OCI-LY7 (cell line): ENCODE measurements at regions not wholly inside any gene's neighbourhood (a gene's known extent, or its start where the extent isn't known, plus 50 kb on each side); places are given as distances from the start of the nearest gene placed in this dataset.

ENCODE experiments used
- BruUV-seq: library from RNA; stranded (reverse); fragments of 400-500 nt; replicated peaks from 2 replicates; lab custom pipeline; 2021; lab: Mats Ljungman, UMichigan
- CTCF ChIA-PET: fragments of 300-600 bp; sonication (Branson Sonifier 250); formaldehyde crosslinking; loops from one replicate; lab custom pipeline; 2022; ENCODE audit warnings: antibody characterized with exemption; ENCODE audit not compliant: unreplicated experiment; lab: Charles Lee
- POLR2A ChIA-PET: fragments of 300-600 bp; sonication (Branson Sonifier 250); formaldehyde crosslinking; loops from one replicate; lab custom pipeline; 2022; ENCODE audit warnings: antibody characterized with exemption; lab: Charles Lee
- DNase-seq: peaks from one replicate; pipeline ENCODE4 v3.0.0-alpha.2; 2015; ENCODE audit warnings: low spot score
- H2AFZ ChIP-seq: fragments of 200-600 bp; sonication (generic), shearing (Covaris generic); 2 replicates; pipeline ENCODE4 v1.6.1; 2014; ENCODE audit warnings: mild to moderate bottlenecking, antibody characterized with exemption, low read length, moderate library complexity
- H3K27ac ChIP-seq: fragments of 200-600 bp; sonication (generic); 2 replicates; pipeline ENCODE4 v1.5.1; 2014; ENCODE audit warnings: mixed run types, low read depth, mild to moderate bottlenecking, moderate library complexity, low read length, inconsistent platforms; ENCODE audit not compliant: poor library complexity, severe bottlenecking
- H3K36me3 ChIP-seq: fragments of 200-600 bp; sonication (generic); 2 replicates; pipeline ENCODE4 v1.6.1; 2014; ENCODE audit warnings: mild to moderate bottlenecking, antibody characterized with exemption, low read length, moderate library complexity, mixed read lengths; ENCODE audit not compliant: insufficient read depth
- H3K4me1 ChIP-seq: fragments of 200-600 bp; sonication (generic); 2 replicates; pipeline ENCODE4 v1.5.1; 2014; ENCODE audit warnings: mild to moderate bottlenecking, low read length; ENCODE audit not compliant: insufficient read depth, poor library complexity, severe bottlenecking
- H3K4me2 ChIP-seq: fragments of 200-600 bp; sonication (generic); 2 replicates; pipeline ENCODE4 v1.6.1; 2014; ENCODE audit warnings: mild to moderate bottlenecking, low read length
- H3K4me3 ChIP-seq: fragments of 200-600 bp; sonication (generic); 2 replicates; pipeline ENCODE4 v1.5.1; 2014; ENCODE audit warnings: mild to moderate bottlenecking, low read depth, low read length; ENCODE audit not compliant: poor library complexity, severe bottlenecking
- H3K79me2 ChIP-seq: fragments of 200-600 bp; sonication (generic); 2 replicates; pipeline ENCODE4 v1.6.1; 2016; ENCODE audit warnings: low read depth, mild to moderate bottlenecking, low read length, moderate library complexity, mixed read lengths; ENCODE audit not compliant: insufficient read depth
- H3K9me2 ChIP-seq: fragments of 200-600 bp; sonication (generic); 2 replicates; pipeline ENCODE4 v1.6.1; 2016; ENCODE audit warnings: mild to moderate bottlenecking, low read length, mixed read lengths; ENCODE audit not compliant: insufficient read depth
- H3K9me3 ChIP-seq: fragments of 200-600 bp; sonication (generic); 2 replicates; pipeline ENCODE4 v1.6.1; 2014; ENCODE audit warnings: mild to moderate bottlenecking, mixed run types, low read length, mixed read lengths
- H4K20me1 ChIP-seq: fragments of 200-600 bp; sonication (generic); 2 replicates; pipeline ENCODE4 v1.6.1; 2014; ENCODE audit warnings: mild to moderate bottlenecking, antibody characterized with exemption, low read length, moderate library complexity, mixed read lengths; ENCODE audit not compliant: insufficient read depth
- CTCF ChIP-seq: fragments of 200-600 bp; sonication (generic); conservative IDR thresholded peaks from 2 replicates; pipeline ENCODE4 v1.5.1; 2014; ENCODE audit warnings: mild to moderate bottlenecking, antibody characterized with exemption, low read length, moderate library complexity, mixed read lengths
- EZH2phosphoT487 ChIP-seq: fragments of 200-600 bp; sonication (generic); IDR thresholded peaks from 2 replicates; pipeline ENCODE4 v1.6.1; 2018; ENCODE audit warnings: low read depth, borderline replicate concordance, mild to moderate bottlenecking, mixed run types, antibody characterized with exemption, low read length, moderate library complexity, mixed read lengths
- intact Hi-C: fragments of 100-400 bp; cut with micrococcal nuclease; formaldehyde crosslinking; loops from one replicate; pipeline ENCODE4 v1.10.0; 2022; ENCODE audit not compliant: unreplicated experiment

GRCh38 chr3:105277656-105278055, 89.1 kb upstream of the ALCAM start:
- Histone ChIP-seq H3K4me2 (no peak overlapping the region), H3K79me2 (no peaks in the 10 kb centered on the region), H3K4me1 (no peaks in the 10 kb centered on the region), H3K9me2 (no peaks in the 10 kb centered on the region), H3K27ac (no peak overlapping the region), H4K20me1 (no peaks in the 10 kb centered on the region), H3K36me3 (no peaks in the 10 kb centered on the region), H2AFZ (no peak overlapping the region), H3K9me3 (no peaks in the 10 kb centered on the region), H3K4me3 (no peak overlapping the region)
- no peak for DNase-seq
- TF ChIP-seq EZH2phosphoT487 (no peak), CTCF (no peak)
- BruUV-seq = no TSS peak
- CTCF ChIA-PET = no interaction called here
- intact Hi-C loops = no loop called here
- POLR2A ChIA-PET = no interaction called here

GRCh38 chr3:105278688-105279087, 88.0 kb upstream of the ALCAM start:
- Histone ChIP-seq H3K4me1 (no peaks in the 10 kb centered on the region), H3K9me2 (no peaks in the 10 kb centered on the region), H2AFZ (no peak overlapping the region), H3K27ac (no peak overlapping the region), H3K4me3 (no peak overlapping the region), H3K4me2 (no peak overlapping the region), H4K20me1 (no peaks in the 10 kb centered on the region), H3K9me3 (no peaks in the 10 kb centered on the region), H3K36me3 (no peaks in the 10 kb centered on the region), H3K79me2 (no peaks in the 10 kb centered on the region)
- intact Hi-C loops = no loop called here
- POLR2A ChIA-PET = no interaction called here
- CTCF ChIA-PET = no interaction called here
- BruUV-seq = no TSS peak
- TF ChIP-seq EZH2phosphoT487 (no peak), CTCF (no peak)
- no peak for DNase-seq

GRCh38 chr3:105281989-105282388, 84.7 kb upstream of the ALCAM start:
- no peaks in the 10 kb centered on the region for H3K4me1 ChIP-seq
- H3K9me2 ChIP-seq = no peaks in the 10 kb centered on the region
- H3K4me2 ChIP-seq = no peak overlapping the region
- no peak overlapping the region for H2AFZ ChIP-seq
- no peak overlapping the region for H3K4me3 ChIP-seq
- no peaks in the 10 kb centered on the region for H4K20me1 ChIP-seq
- no peak for DNase-seq
- no TSS peak for BruUV-seq
- no peaks in the 10 kb centered on the region for H3K36me3 ChIP-seq
- POLR2A ChIA-PET = interaction anchor here (0.6 kb wide), 1 partner anchor 144 kb away, joined by 3 read pairs; no protein-coding TSS in a partner anchor
- CTCF ChIA-PET = no interaction called here
- no peaks in the 10 kb centered on the region for H3K9me3 ChIP-seq
- H3K79me2 ChIP-seq = no peaks in the 10 kb centered on the region
- no peak overlapping the region for H3K27ac ChIP-seq
- no peak for TF ChIP-seq EZH2phosphoT487
- TF ChIP-seq CTCF = no peak
- intact Hi-C loops = no loop called here
